Dendritic cell treated with granulocyte-macrophage colony-stimulating factor and Interleukin-4, amounts not matched to agents 40 ng/mL and 50 ng/mL, for 4 days (primary cell): ENCODE measurements at regions not wholly inside any gene's neighbourhood (a gene's known extent, or its start where the extent isn't known, plus 50 kb on each side); places are given as distances from the start of the nearest gene placed in this dataset.

ENCODE experiments used
- H3K27ac Mint-ChIP-seq: one replicate; pipeline ENCODE4 v1.8.0; 2022; ENCODE audit warnings: mild to moderate bottlenecking, mixed read lengths
- H3K27me3 Mint-ChIP-seq: one replicate; pipeline ENCODE4 v1.8.0; 2022; ENCODE audit warnings: mild to moderate bottlenecking, mixed read lengths
- H3K36me3 Mint-ChIP-seq: one replicate; pipeline ENCODE4 v1.8.0; 2022; ENCODE audit warnings: low read depth, mixed read lengths
- H3K4me1 Mint-ChIP-seq: one replicate; pipeline ENCODE4 v1.8.0; 2022; ENCODE audit warnings: low read depth, mixed read lengths
- H3K4me3 Mint-ChIP-seq: one replicate; pipeline ENCODE4 v1.8.0; 2022; ENCODE audit warnings: mild to moderate bottlenecking, moderate library complexity, mixed read lengths
- H3K9me3 Mint-ChIP-seq: one replicate; pipeline ENCODE4 v1.8.0; 2022; ENCODE audit warnings: mixed read lengths
- intact Hi-C: fragments of 100-400 bp; cut with micrococcal nuclease; formaldehyde crosslinking; loops from one replicate; pipeline ENCODE4 v1.15.0; 2022

GRCh38 chr5:68450245-68450852 is 234.8 kb downstream of the PIK3R1 start:
- H3K27me3 Mint-ChIP-seq = peaks cover 6% of the 10 kb centered on the region
- H3K4me3 Mint-ChIP-seq = no peak overlapping the region
- no peak overlapping the region for H3K27ac Mint-ChIP-seq
- no peaks in the 10 kb centered on the region for H3K36me3 Mint-ChIP-seq
- H3K4me1 Mint-ChIP-seq = peaks cover 6% of the 10 kb centered on the region
- intact Hi-C loops = no loop called here
- H3K9me3 Mint-ChIP-seq = no peaks in the 10 kb centered on the region

- intact Hi-C loops = no loop called here
- peaks cover 6% of the 10 kb centered on the region for H3K27me3 Mint-ChIP-seq
- no peak overlapping the region for H3K4me3 Mint-ChIP-seq
- H3K9me3 Mint-ChIP-seq = no peaks in the 10 kb centered on the region
- peaks cover 6% of the 10 kb centered on the region for H3K4me1 Mint-ChIP-seq
- H3K27ac Mint-ChIP-seq = no peak overlapping the region
- no peaks in the 10 kb centered on the region for H3K36me3 Mint-ChIP-seq
Observed at GRCh38 chr5:68452286-68452685, 236.7 kb downstream of the PIK3R1 start.

- Mint-ChIP-seq H3K4me3 (no peak overlapping the region), H3K9me3 (no peaks in the 10 kb centered on the region), H3K27ac (no peak overlapping the region), H3K4me1 (no peaks in the 10 kb centered on the region), H3K27me3 (peaks cover 5% of the 10 kb centered on the region), H3K36me3 (no peaks in the 10 kb centered on the region)
- intact Hi-C loops = no loop called here
Observed at GRCh38 chr5:68454172-68454571, 238.6 kb downstream of the PIK3R1 start.

DNA sequence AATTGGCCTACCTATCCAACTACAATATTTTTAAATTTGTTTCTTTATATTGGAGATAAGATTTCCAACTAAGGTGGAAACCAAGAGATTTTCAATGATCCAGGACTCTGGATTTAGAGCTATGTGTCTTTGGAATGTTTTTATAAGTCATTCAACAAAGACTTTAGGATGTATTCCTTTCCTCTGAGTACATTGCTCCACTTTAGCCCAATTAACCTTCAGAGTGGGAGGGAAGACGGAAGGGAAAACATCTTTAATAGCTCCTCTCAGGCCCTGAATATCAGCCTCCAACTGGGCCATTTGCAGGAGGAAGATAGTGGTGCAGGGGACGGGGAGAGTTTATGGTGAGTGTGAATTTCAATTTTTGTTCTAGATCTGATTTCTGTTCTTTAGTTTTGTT is 239.2 kb downstream of the PIK3R1 start:
- H3K9me3 Mint-ChIP-seq = no peaks in the 10 kb centered on the region
- intact Hi-C loops = no loop called here
- H3K4me3 Mint-ChIP-seq = no peak overlapping the region
- no peaks in the 10 kb centered on the region for H3K4me1 Mint-ChIP-seq
- H3K36me3 Mint-ChIP-seq = no peaks in the 10 kb centered on the region
- H3K27ac Mint-ChIP-seq = no peak overlapping the region
- H3K27me3 Mint-ChIP-seq = peaks cover 4% of the 10 kb centered on the region

GRCh38 chr5:68455216-68455615 is 239.7 kb downstream of the PIK3R1 start:
- intact Hi-C loops = no loop called here
- H3K4me1 Mint-ChIP-seq = no peaks in the 10 kb centered on the region
- no peak overlapping the region for H3K4me3 Mint-ChIP-seq
- H3K27ac Mint-ChIP-seq = no peak overlapping the region
- H3K27me3 Mint-ChIP-seq = peaks cover 3% of the 10 kb centered on the region
- H3K9me3 Mint-ChIP-seq = no peaks in the 10 kb centered on the region
- H3K36me3 Mint-ChIP-seq = no peaks in the 10 kb centered on the region

- Mint-ChIP-seq H3K27ac (no peak overlapping the region), H3K4me3 (no peak overlapping the region), H3K9me3 (no peaks in the 10 kb centered on the region), H3K4me1 (no peaks in the 10 kb centered on the region), H3K36me3 (no peaks in the 10 kb centered on the region), H3K27me3 (no peaks in the 10 kb centered on the region)
- intact Hi-C loops = no loop called here
Observed at GRCh38 chr5:68456756-68457217, 241.2 kb downstream of the PIK3R1 start.

- no peaks in the 10 kb centered on the region for H3K27me3 Mint-ChIP-seq
- H3K36me3 Mint-ChIP-seq = no peaks in the 10 kb centered on the region
- no peaks in the 10 kb centered on the region for H3K4me1 Mint-ChIP-seq
- no peak overlapping the region for H3K27ac Mint-ChIP-seq
- no peak overlapping the region for H3K4me3 Mint-ChIP-seq
- intact Hi-C loops = no loop called here
- no peaks in the 10 kb centered on the region for H3K9me3 Mint-ChIP-seq
Observed at GRCh38 chr5:68457285-68457684, 241.7 kb downstream of the PIK3R1 start.

GRCh38 chr5:68458416-68459021 is 243.0 kb downstream of the PIK3R1 start:
- Mint-ChIP-seq H3K4me3 (no peak overlapping the region), H3K27ac (no peak overlapping the region), H3K27me3 (no peaks in the 10 kb centered on the region), H3K36me3 (no peaks in the 10 kb centered on the region), H3K9me3 (no peaks in the 10 kb centered on the region), H3K4me1 (no peaks in the 10 kb centered on the region)
- intact Hi-C loops = no loop called here

DNA sequence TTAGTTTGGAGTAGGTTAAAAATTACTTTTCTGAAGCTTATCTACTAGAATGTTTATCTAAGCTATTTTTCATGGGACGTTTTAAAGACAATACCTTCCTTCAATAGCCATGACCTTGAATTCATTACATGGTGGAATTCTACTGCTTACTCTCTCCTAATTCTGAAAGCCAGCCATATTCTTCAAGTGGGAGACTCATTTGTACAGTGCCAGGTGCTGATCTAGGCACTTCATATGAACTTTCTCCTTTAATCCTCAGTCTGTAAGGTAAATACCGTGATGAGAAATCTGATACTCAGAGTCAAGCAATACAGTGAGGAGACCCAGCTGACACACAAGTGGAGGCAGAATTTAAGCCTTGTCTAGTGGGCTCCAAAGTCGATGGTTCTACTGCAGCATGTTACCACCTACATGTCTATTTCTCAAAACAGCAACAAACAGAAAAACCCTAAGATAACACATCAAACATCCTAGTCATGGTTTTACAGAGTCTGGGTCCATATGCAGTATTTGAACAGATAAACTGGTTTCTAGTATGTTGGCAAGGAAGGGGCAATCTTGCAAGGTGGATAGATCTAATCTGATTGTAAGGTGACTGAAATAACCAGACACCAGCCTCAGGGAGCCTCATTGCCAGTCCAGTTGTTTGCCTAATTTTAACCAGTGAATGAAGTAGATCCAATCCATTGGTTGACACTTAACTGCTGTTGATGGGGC is 243.7 kb downstream of the PIK3R1 start:
- intact Hi-C loops = no loop called here

GRCh38 chr5:68459810-68460139 is 244.2 kb downstream of the PIK3R1 start:
- intact Hi-C loops = loop anchor here (1.0 to 10.0 kb wide), 3 partner anchors 173 to 1215 kb away; no protein-coding TSS in a partner anchor
- Mint-ChIP-seq H3K9me3 (no peaks in the 10 kb centered on the region), H3K36me3 (no peaks in the 10 kb centered on the region), H3K27ac (no peak overlapping the region), H3K4me1 (no peaks in the 10 kb centered on the region), H3K27me3 (no peaks in the 10 kb centered on the region), H3K4me3 (no peak overlapping the region)

More for the DNA sequence above, 243.7 kb downstream of the PIK3R1 start:
- Mint-ChIP-seq H3K36me3 (no peaks in the 10 kb centered on the region), H3K27ac (no peak overlapping the region), H3K9me3 (no peaks in the 10 kb centered on the region), H3K4me3 (no peak overlapping the region), H3K4me1 (no peaks in the 10 kb centered on the region), H3K27me3 (no peaks in the 10 kb centered on the region)

DNA sequence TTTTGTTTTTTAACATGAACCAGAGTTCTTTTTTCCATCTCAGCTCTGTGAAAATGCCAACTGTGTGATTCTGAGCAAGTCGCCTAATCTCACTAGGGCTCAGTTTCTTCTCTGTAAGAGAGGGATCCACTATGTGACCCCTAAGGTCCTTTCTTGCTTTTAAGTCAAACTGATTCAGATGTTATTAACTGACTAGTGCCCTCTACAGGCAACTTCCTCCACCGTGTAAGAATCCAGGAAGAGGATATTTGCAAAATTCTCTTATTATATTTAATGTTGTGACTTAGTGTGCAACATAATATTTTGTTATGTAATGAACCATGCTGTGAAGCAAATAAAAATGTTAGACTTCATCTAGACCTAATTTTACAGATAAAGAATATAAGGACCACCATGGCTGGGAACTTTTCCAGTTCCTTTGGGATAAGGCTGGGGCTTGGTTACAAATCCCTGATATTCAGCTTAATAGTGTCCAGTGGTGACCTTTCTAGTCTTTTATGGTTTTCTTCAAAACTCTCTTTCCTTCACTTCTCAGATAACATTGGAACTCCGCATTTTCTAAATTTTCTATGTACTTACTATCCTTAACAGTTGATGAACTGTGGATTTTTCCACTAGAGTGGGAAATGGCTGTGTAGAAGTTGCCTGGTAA is 244.7 kb downstream of the PIK3R1 start:
- H3K4me1 Mint-ChIP-seq = no peaks in the 10 kb centered on the region
- no peaks in the 10 kb centered on the region for H3K27me3 Mint-ChIP-seq
- H3K4me3 Mint-ChIP-seq = no peak overlapping the region
- no peaks in the 10 kb centered on the region for H3K36me3 Mint-ChIP-seq
- no peaks in the 10 kb centered on the region for H3K9me3 Mint-ChIP-seq
- intact Hi-C loops = loop anchor here (1.0 to 10.0 kb wide), 3 partner anchors 174 to 1215 kb away; no protein-coding TSS in a partner anchor
- H3K27ac Mint-ChIP-seq = no peak overlapping the region

DNA sequence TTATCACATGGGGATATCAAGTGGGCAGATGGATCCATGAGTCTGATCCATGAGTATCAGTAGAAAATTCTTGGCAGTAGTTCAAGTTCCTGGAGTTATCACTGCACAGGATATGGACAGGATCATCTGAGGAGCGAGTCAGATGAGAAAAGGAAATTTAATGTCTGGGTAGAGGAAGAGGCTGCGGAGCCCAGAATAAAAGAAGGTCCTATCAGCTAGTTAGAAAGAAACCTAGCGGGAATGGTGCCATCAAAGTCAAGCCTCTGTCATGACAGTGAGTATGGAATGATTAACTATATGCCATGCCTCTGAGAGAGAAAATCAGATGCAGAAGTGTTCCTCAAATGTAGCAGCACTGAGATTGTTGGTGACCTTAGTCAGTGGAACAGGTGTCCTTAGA is 248.1 kb downstream of the PIK3R1 start:
- Mint-ChIP-seq H3K9me3 (no peaks in the 10 kb centered on the region), H3K36me3 (no peaks in the 10 kb centered on the region), H3K27ac (no peak overlapping the region), H3K27me3 (no peaks in the 10 kb centered on the region), H3K4me1 (no peaks in the 10 kb centered on the region), H3K4me3 (no peak overlapping the region)
- intact Hi-C loops = loop anchor here (10.0 kb wide), 2 partner anchors 501 to 1219 kb away; no protein-coding TSS in a partner anchor

DNA sequence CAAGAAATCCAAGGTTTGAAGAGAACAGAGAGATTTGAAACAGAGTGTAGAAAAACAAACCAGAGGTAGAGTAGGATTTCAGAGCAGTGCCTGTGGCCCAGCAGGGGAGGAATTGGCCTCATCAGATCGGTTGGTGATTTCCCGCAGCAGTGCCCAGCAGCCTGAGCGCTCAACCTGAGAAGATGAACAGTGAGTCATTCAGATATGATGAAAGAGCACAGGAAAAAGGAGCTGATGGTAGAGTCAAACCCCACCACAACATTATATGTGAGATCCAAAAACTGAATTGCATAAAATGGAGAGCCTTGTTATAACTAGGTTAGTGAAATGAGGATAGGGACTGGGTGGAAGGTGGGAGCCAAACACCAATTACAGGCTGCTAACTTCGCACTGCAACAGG is 248.9 kb downstream of the PIK3R1 start:
- Mint-ChIP-seq H3K27ac (no peak overlapping the region), H3K4me1 (no peaks in the 10 kb centered on the region), H3K9me3 (no peaks in the 10 kb centered on the region), H3K27me3 (no peaks in the 10 kb centered on the region), H3K36me3 (no peaks in the 10 kb centered on the region), H3K4me3 (no peak overlapping the region)
- intact Hi-C loops = loop anchor here (10.0 kb wide), 2 partner anchors 500 to 1220 kb away; no protein-coding TSS in a partner anchor

GRCh38 chr5:68465133-68465532 is 249.6 kb downstream of the PIK3R1 start:
- no peaks in the 10 kb centered on the region for H3K27me3 Mint-ChIP-seq
- H3K4me3 Mint-ChIP-seq = no peak overlapping the region
- no peaks in the 10 kb centered on the region for H3K36me3 Mint-ChIP-seq
- H3K4me1 Mint-ChIP-seq = no peaks in the 10 kb centered on the region
- no peaks in the 10 kb centered on the region for H3K9me3 Mint-ChIP-seq
- intact Hi-C loops = loop anchor here (10.0 kb wide), 2 partner anchors 500 to 1220 kb away; no protein-coding TSS in a partner anchor
- no peak overlapping the region for H3K27ac Mint-ChIP-seq
